ENCODE measurements at regions not wholly inside any gene's neighbourhood (a gene's known extent, or its start where the extent isn't known, plus 50 kb on each side); places are given as distances from the start of the nearest gene placed in this dataset.

DNA sequence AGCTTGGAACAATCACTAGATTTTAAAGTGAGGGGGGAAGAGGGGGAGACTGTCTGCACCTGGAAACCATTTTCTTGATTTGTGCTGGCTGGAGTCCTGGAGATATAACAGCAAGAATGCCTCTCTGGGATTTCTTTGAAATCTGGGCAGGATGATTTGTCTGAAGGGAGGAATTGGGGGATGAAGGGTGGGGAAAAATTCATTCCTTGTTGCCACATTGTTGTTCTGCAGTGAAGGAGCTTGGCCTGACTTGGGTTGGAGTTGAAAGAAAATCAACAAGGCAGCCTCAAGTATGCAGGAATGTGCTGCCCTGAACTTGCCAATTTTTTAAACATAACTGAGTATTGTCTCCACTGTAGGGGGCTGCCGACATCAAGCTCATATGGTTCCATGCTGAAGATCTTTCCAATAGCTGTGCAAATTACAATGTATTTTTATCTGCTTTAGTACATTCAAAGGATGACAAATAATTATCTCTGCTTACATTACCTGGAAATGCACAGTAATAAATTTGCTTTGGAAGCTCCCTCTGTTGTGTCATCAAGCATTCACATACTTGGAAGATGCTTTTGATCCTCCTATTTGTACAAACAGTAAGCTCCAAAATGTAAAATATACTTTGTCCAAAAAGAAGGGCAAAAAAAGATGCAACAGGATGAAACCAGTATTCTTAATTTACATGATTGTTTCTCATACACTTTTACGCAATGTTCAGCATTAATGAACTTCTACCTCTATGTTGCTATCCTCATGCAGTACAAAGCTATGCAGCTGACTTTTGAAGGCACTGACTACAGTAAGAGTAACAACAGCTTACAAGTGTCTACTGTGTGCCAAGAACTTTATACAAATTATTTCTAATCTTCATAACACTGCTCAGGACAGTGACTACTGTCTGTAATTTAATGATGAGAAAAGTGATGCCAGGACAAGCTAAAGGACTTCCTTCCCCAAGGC lies 627.9 kb upstream of the KLF12 start:
- TF ChIP-seq, protein P1, sequence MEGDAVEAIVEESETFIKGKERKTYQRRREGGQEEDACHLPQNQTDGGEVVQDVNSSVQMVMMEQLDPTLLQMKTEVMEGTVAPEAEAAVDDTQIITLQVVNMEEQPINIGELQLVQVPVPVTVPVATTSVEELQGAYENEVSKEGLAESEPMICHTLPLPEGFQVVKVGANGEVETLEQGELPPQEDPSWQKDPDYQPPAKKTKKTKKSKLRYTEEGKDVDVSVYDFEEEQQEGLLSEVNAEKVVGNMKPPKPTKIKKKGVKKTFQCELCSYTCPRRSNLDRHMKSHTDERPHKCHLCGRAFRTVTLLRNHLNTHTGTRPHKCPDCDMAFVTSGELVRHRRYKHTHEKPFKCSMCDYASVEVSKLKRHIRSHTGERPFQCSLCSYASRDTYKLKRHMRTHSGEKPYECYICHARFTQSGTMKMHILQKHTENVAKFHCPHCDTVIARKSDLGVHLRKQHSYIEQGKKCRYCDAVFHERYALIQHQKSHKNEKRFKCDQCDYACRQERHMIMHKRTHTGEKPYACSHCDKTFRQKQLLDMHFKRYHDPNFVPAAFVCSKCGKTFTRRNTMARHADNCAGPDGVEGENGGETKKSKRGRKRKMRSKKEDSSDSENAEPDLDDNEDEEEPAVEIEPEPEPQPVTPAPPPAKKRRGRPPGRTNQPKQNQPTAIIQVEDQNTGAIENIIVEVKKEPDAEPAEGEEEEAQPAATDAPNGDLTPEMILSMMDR (IDR thresholded peaks at IDR 0.05; ENCODE audit: low read length) = no peak
- TF ChIP-seq EZH2phosphoT487 (IDR thresholded peaks at IDR 0.05; ENCODE audit: low read length) (no peak), EZH2 (optimal IDR thresholded peaks at IDR 0.05; ENCODE audit: low read depth, low read length) (no peak)
